Esophagus squamous epithelium (tissue), 5 donors: ENCODE measurements at regions not wholly inside any gene's neighbourhood (a gene's known extent, or its start where the extent isn't known, plus 50 kb on each side); places are given as distances from the start of the nearest gene placed in this dataset.

Experiments used
- DNase-seq: peaks from one replicate; lab custom pipeline; 2025; lab: John Stamatoyannopoulos, UW
- H3K27ac ChIP-seq, 4 donors: fragments of 200-600 bp; sonication (generic); one replicate each; pipeline ENCODE4 v1.5.1; 2016 to 2019; ENCODE audit warnings: mild to moderate bottlenecking in 1 of 4
- H3K27me3 ChIP-seq, 4 donors: fragments of 200-600 bp; sonication (generic); 1 replicate in 3 of 4; 2 replicates in 1 of 4; pipeline versions ENCODE4 v1.5.1 to v1.6.0; 2017 to 2021; ENCODE audit warnings: antibody characterized with exemption in 1 of 4
- H3K36me3 ChIP-seq, 3 donors: fragments of 200-600 bp; sonication (generic); one replicate each; pipeline ENCODE4 v1.5.1; 2016 to 2019
- H3K4me1 ChIP-seq, 3 donors: fragments of 200-600 bp; sonication (generic); one replicate each; pipeline ENCODE4 v1.5.1; 2017 to 2019
- H3K4me3 ChIP-seq, 4 donors: fragments of 200-600 bp; sonication (generic); 1 replicate in 3 of 4; 2 replicates in 1 of 4; pipeline ENCODE4 v1.5.1; 2016 to 2019; ENCODE audit warnings: mild to moderate bottlenecking in 2 of 4, moderate library complexity in 1 of 4
- H3K9me3 ChIP-seq, 3 donors: fragments of 200-600 bp; sonication (generic); one replicate each; pipeline ENCODE4 v1.5.1; 2016 to 2019
- POLR2A ChIP-seq, 4 donors: fragments of 450-650 bp; IDR thresholded peaks; one replicate each; pipeline ENCODE4 v1.6.1; 2017; ENCODE audit warnings: antibody characterized with exemption in 4 of 4, mild to moderate bottlenecking in 4 of 4, moderate library complexity in 3 of 4
- WGBS, 2 donors: methylation state at CpG; one replicate each; pipeline ENCODE4 v1.1.5; 2018; 5-methylcytosine and 5-hydroxymethylcytosine counted together
- intact Hi-C: fragments of 100-400 bp; cut with DNase I; formaldehyde crosslinking; loops from one replicate; pipeline ENCODE4 v1.15.0; 2022
- TF ChIP-seq, protein P1 (sequence below), 6 experiments: fragments of 450-650 bp in 4 of 6; fragments of 200-600 bp in 2 of 6; sonication (generic) in 2 of 6; IDR thresholded peaks; one replicate each; pipeline ENCODE4 v1.5.1; 2016 to 2019; ENCODE audit warnings: antibody characterized with exemption in 6 of 6, mild to moderate bottlenecking in 4 of 6, moderate library complexity in 4 of 6
- donor health status: DM: yes; HTN: yes; CAD: no.

DNA sequence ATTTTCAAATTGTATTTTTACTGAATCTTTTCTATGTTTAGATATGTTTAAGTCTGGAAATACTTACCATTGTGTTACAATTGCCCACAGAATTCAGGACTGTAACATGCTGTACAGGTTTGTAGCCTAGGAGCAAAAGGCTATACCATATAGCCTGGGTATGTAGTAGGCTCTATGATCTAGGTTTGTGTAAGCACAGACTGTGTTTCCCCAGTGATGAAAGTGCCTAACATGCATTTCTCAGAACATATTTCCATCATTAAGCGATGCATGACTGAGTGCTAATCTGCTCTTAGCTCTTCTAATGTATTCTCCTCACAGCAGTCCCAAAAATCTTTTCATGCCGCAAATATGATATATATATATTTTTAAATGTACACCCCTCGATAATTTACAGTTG, 166.7 kb upstream of the PPP2R2B start:
- Histone ChIP-seq H3K9me3 (no peaks in the 10 kb centered on the region), H3K27me3 (peaks cover 0 to 16% (median 0%) of the 10 kb centered on the region in 4 donors), H3K27ac (no peak overlapping the region), H3K36me3 (no peaks in the 10 kb centered on the region), H3K4me1 (no peaks in the 10 kb centered on the region), H3K4me3 (no peak overlapping the region)
- 88% methylated on average over 3 of the region's 3 CpGs for WGBS, 2 donors
- DNase-seq: no peak
- intact Hi-C loops: no loop called here
- TF ChIP-seq, protein P1, sequence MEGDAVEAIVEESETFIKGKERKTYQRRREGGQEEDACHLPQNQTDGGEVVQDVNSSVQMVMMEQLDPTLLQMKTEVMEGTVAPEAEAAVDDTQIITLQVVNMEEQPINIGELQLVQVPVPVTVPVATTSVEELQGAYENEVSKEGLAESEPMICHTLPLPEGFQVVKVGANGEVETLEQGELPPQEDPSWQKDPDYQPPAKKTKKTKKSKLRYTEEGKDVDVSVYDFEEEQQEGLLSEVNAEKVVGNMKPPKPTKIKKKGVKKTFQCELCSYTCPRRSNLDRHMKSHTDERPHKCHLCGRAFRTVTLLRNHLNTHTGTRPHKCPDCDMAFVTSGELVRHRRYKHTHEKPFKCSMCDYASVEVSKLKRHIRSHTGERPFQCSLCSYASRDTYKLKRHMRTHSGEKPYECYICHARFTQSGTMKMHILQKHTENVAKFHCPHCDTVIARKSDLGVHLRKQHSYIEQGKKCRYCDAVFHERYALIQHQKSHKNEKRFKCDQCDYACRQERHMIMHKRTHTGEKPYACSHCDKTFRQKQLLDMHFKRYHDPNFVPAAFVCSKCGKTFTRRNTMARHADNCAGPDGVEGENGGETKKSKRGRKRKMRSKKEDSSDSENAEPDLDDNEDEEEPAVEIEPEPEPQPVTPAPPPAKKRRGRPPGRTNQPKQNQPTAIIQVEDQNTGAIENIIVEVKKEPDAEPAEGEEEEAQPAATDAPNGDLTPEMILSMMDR (IDR thresholded peaks at IDR 0.05): no peak
- no peak for TF ChIP-seq POLR2A (IDR thresholded peaks at IDR 0.05)

DNA sequence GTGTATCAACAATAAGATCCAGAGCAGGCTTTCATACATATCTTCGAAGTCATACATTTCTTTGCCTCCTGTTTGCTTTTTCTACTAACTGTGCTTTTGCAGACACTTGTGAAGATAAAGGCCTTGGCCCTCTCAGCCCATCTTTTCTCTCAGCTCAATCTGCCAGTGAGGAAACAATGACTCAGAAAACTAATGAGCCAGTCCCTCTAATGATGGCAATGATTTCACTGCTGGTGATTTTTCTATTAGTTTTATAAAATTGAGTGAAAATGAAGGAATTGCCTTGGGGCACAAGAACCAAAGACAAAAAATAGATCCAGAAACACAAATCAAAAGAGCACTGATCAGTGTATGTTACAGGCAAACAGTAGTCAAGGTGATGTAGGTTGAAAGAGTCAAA, 167.7 kb upstream of the PPP2R2B start:
- DNase-seq: no peak
- Histone ChIP-seq H3K9me3 (no peaks in the 10 kb centered on the region), H3K36me3 (no peaks in the 10 kb centered on the region), H3K27me3 (peaks cover 0 to 16% (median 0%) of the 10 kb centered on the region in 4 donors), H3K4me1 (no peaks in the 10 kb centered on the region), H3K4me3 (no peak overlapping the region), H3K27ac (no peak overlapping the region)
- TF ChIP-seq POLR2A (IDR thresholded peaks at IDR 0.05): no peak
- TF ChIP-seq, protein P1 (IDR thresholded peaks at IDR 0.05): no peak
- WGBS, 2 donors: 73 to 77% methylated on average over 1 of the region's 1 CpG
- intact Hi-C loops: no loop called here

DNA sequence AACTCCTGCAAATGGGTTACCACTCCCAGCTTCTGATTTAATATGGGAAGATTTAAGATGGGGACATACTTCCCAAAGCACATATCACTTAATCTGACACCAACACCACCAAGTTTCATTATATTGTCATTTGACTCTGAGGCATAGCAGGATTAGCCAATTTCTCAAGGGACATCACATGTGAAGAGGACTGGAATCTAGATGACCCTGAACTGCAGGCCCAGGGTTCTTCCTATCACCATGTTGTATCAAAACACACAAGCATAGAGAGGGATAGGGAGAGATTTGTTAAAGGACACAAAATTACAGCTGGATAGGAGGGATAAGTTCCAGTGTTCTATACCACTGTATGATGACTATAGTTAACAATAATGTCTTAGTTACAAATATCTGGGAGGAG, 168.3 kb upstream of the PPP2R2B start:
- TF ChIP-seq, protein P1 (IDR thresholded peaks at IDR 0.05): no peak
- TF ChIP-seq POLR2A (IDR thresholded peaks at IDR 0.05): no peak
- intact Hi-C loops: no loop called here
- Histone ChIP-seq H3K4me1 (no peaks in the 10 kb centered on the region), H3K9me3 (no peaks in the 10 kb centered on the region), H3K27me3 (peaks cover 0 to 13% (median 0%) of the 10 kb centered on the region in 4 donors), H3K36me3 (no peaks in the 10 kb centered on the region), H3K27ac (no peak overlapping the region), H3K4me3 (no peak overlapping the region)
- DNase-seq: no peak

DNA sequence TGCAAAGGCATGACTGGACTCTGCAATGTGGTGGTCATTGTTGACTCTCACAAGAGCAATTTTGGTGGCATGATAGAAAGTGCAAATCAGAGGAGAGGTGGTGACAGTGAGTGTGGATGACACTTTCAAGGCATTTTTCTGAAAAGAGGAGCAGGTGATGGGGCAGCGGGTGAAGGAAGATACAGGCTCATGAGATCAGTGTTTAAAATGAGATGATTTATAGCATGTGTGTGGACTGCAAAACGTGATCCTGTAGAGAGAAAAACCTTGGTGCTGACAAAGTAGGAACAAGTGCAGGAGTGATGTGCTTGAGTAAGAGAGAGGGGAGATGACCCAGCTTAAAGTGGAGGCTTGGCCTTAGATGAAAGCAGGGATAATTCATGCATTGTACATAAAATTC, 171.2 kb upstream of the PPP2R2B start:
- Histone ChIP-seq H3K27ac (no peak overlapping the region), H3K36me3 (no peaks in the 10 kb centered on the region), H3K9me3 (no peaks in the 10 kb centered on the region), H3K27me3 (peaks cover 0 to 3% (median 0%) of the 10 kb centered on the region in 4 donors), H3K4me3 (no peak overlapping the region), H3K4me1 (no peaks in the 10 kb centered on the region)
- intact Hi-C loops: no loop called here
- TF ChIP-seq POLR2A (IDR thresholded peaks at IDR 0.05): no peak
- 56 to 58% methylated on average over 2 of the region's 2 CpGs for WGBS, 2 donors
- DNase-seq: no peak

DNA sequence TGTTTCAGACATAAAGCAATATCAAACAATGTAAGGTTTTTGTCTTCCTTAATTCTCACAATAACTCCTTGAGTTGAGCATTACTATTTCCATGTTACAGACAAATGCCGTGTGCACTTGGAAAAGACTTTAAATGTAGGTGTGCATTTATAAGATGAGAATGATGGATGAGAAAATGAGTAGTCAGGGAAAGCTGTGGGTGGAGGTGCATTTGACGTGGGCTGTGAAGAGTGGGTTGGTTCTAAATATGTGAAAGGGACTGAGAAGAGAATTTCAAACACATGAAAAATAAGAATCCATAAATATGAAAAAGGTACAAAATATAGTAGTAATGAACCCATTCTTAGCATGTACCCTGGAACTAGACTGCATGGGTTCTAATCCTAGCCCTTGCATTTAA, 171.6 kb upstream of the PPP2R2B start:
- TF ChIP-seq, protein P1 (IDR thresholded peaks at IDR 0.05): no peak
- no peak for TF ChIP-seq POLR2A (IDR thresholded peaks at IDR 0.05)
- Histone ChIP-seq H3K9me3 (no peaks in the 10 kb centered on the region), H3K4me1 (no peaks in the 10 kb centered on the region), H3K36me3 (no peaks in the 10 kb centered on the region), H3K27me3 (peaks cover 0 to 6% (median 0%) of the 10 kb centered on the region in 4 donors), H3K27ac (no peak overlapping the region), H3K4me3 (no peak overlapping the region)
- DNase-seq: no peak
- intact Hi-C loops: no loop called here
- 57 to 72% methylated on average over 2 of the region's 2 CpGs for WGBS, 2 donors

- TF ChIP-seq, protein P1 (IDR thresholded peaks at IDR 0.05): no peak
- TF ChIP-seq POLR2A (IDR thresholded peaks at IDR 0.05): no peak
- WGBS, 2 donors: 78% methylated on average over 5 of the region's 5 CpGs
- Histone ChIP-seq H3K27ac (no peak overlapping the region), H3K4me1 (no peaks in the 10 kb centered on the region), H3K9me3 (no peaks in the 10 kb centered on the region), H3K4me3 (no peak overlapping the region), H3K36me3 (no peaks in the 10 kb centered on the region), H3K27me3 (peaks cover 0 to 14% (median 0%) of the 10 kb centered on the region in 4 donors)
- intact Hi-C loops: no loop called here
- no peak for DNase-seq
Measured at GRCh38 chr5:147051193-147051592, 172.6 kb upstream of the PPP2R2B start.
